ENCODE measurements at regions not wholly inside any gene's neighbourhood (a gene's known extent, or its start where the extent isn't known, plus 50 kb on each side); places are given as distances from the start of the nearest gene placed in this dataset.

DNA sequence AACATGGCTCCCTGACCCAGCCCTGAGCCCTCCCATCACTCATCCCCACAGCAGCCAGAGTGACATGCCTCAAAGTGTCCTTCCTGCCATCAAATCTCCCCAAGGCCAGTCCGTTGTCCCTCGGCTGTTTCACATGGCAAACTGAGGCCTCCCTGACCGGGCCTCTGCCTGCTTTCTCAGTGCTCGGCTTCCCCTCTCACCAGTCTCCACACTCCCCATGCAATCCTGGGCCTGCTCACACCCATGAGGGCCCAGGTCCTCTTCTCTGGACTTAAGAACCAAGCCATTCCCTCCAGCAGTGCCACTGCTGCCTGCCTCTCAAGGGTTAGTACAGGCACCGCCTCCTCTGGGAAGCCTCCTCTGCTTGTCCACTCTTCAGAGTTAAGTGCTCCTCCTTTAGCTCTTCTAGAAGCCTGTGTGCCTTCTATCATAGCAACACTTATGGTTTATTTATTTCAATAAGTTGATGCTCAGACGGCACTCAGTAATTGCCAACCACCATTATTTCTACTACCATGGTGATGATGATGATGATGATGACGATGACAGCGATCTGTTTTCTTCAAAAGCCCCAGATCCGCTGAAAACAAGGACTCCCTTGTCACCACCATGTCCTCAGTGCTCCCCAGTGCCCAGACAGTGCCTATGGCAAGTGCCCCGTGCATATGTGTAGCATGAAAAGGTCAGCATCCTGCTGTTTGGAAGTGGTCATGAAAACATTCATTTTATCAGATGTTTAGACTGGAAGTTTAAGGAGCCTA is 449.0 kb downstream of the CDH26 start:
- peaks cover 0 to 2% (median 0%) of the 10 kb centered on the region in 5 donors for H3K27me3 ChIP-seq (ENCODE audit: control insufficient read depth in 5 of 5, insufficient read depth in 4 of 5, low read length in 5 of 5)
- no peak overlapping the region for H3K27ac ChIP-seq (ENCODE audit: low read depth, low read length)
- H3K9ac ChIP-seq (ENCODE audit: low read length in 5 of 5), result no peak overlapping the region
- no peaks in the 10 kb centered on the region for H3K36me3 ChIP-seq (ENCODE audit: control insufficient read depth in 5 of 5, insufficient read depth in 5 of 5, low read length in 5 of 5)
- peaks cover 0 to 11% (median 0%) of the 10 kb centered on the region in 5 donors for H3K4me1 ChIP-seq (ENCODE audit: control insufficient read depth in 5 of 5, insufficient read depth in 5 of 5, low read length in 5 of 5)
- no peak overlapping the region for H3K4me3 ChIP-seq (ENCODE audit: low read depth in 1 of 5, low read length in 5 of 5)
- peaks cover 0 to 3% (median 0%) of the 10 kb centered on the region in 5 donors for H3K9me3 ChIP-seq (ENCODE audit: control insufficient read depth in 5 of 5, low read length in 5 of 5)

DNA sequence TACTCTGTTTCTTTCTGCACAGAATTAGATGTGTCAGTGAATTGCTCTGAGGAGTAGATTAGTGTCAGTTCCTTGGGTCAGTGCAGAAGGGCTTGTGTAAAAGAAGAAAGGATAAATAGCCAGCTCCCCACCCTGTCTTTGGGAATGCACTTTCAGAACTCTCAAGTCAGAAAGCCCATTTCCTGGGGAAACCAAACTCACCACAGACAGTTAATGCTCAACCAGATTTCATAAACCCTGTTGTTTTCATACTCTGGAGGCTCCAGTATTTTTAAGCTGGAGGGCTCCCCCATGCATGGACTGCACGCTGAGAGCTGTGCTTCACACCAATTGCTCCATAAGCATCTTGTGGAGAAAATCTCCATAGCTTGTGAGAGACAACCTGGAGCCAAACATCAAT is 449.7 kb downstream of the CDH26 start:
- H3K27ac ChIP-seq (ENCODE audit: low read depth, low read length), result no peak overlapping the region
- H3K9me3 ChIP-seq (ENCODE audit: control insufficient read depth in 5 of 5, low read length in 5 of 5), result peaks cover 0 to 3% (median 0%) of the 10 kb centered on the region in 5 donors
- no peak overlapping the region for H3K9ac ChIP-seq (ENCODE audit: low read length in 5 of 5)
- peaks cover 0 to 2% (median 0%) of the 10 kb centered on the region in 5 donors for H3K27me3 ChIP-seq (ENCODE audit: control insufficient read depth in 5 of 5, insufficient read depth in 4 of 5, low read length in 5 of 5)
- peaks cover 0 to 11% (median 0%) of the 10 kb centered on the region in 5 donors for H3K4me1 ChIP-seq (ENCODE audit: control insufficient read depth in 5 of 5, insufficient read depth in 5 of 5, low read length in 5 of 5)
- no peak overlapping the region for H3K4me3 ChIP-seq (ENCODE audit: low read depth in 1 of 5, low read length in 5 of 5)
- H3K36me3 ChIP-seq (ENCODE audit: control insufficient read depth in 5 of 5, insufficient read depth in 5 of 5, low read length in 5 of 5), result no peaks in the 10 kb centered on the region

DNA sequence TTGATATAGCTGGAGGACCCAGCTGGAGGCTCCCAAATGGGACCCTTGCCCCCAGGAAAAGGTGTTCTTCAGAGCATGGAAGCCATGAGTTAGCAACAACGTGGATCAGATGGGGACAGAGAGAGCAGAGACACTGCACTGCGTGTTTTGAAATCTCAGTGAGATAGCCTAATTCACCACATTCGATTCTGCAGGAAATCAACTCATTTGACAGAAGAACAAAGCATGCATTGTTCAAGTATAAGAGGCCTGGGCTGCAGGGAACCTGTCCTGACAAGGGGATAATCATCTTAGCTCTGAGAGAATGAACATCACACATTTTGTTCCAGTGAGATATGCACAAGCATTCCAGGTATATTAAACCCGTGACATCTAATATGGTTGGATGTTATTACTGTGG is 450.2 kb downstream of the CDH26 start:
- Histone ChIP-seq H3K4me1 (ENCODE audit: control insufficient read depth in 5 of 5, insufficient read depth in 5 of 5, low read length in 5 of 5) (peaks cover 0 to 11% (median 0%) of the 10 kb centered on the region in 5 donors), H3K9me3 (ENCODE audit: control insufficient read depth in 5 of 5, low read length in 5 of 5) (peaks cover 0 to 3% (median 0%) of the 10 kb centered on the region in 5 donors), H3K36me3 (ENCODE audit: control insufficient read depth in 5 of 5, insufficient read depth in 5 of 5, low read length in 5 of 5) (no peaks in the 10 kb centered on the region), H3K4me3 (ENCODE audit: low read depth in 1 of 5, low read length in 5 of 5) (no peak overlapping the region), H3K9ac (ENCODE audit: low read length in 5 of 5) (no peak overlapping the region), H3K27ac (ENCODE audit: low read depth, low read length) (no peak overlapping the region), H3K27me3 (ENCODE audit: control insufficient read depth in 5 of 5, insufficient read depth in 4 of 5, low read length in 5 of 5) (peaks cover 0 to 2% (median 0%) of the 10 kb centered on the region in 5 donors)

GRCh38 chr20:60410618-60411264 is 452.5 kb downstream of the CDH26 start:
- peaks cover 0 to 11% (median 0%) of the 10 kb centered on the region in 5 donors for H3K4me1 ChIP-seq (ENCODE audit: control insufficient read depth in 5 of 5, insufficient read depth in 5 of 5, low read length in 5 of 5)
- H3K9ac ChIP-seq (ENCODE audit: low read length in 5 of 5), result peak overlapping the region in 1 of 5 donors; percentile 57
- H3K27ac ChIP-seq (ENCODE audit: low read depth, low read length), result no peak overlapping the region
- no peaks in the 10 kb centered on the region for H3K27me3 ChIP-seq (ENCODE audit: control insufficient read depth in 5 of 5, insufficient read depth in 4 of 5, low read length in 5 of 5)
- H3K9me3 ChIP-seq (ENCODE audit: control insufficient read depth in 5 of 5, low read length in 5 of 5), result peaks cover 0 to 3% (median 0%) of the 10 kb centered on the region in 5 donors
- H3K4me3 ChIP-seq (ENCODE audit: low read depth in 1 of 5, low read length in 5 of 5), result no peak overlapping the region
- no peaks in the 10 kb centered on the region for H3K36me3 ChIP-seq (ENCODE audit: control insufficient read depth in 5 of 5, insufficient read depth in 5 of 5, low read length in 5 of 5)

DNA sequence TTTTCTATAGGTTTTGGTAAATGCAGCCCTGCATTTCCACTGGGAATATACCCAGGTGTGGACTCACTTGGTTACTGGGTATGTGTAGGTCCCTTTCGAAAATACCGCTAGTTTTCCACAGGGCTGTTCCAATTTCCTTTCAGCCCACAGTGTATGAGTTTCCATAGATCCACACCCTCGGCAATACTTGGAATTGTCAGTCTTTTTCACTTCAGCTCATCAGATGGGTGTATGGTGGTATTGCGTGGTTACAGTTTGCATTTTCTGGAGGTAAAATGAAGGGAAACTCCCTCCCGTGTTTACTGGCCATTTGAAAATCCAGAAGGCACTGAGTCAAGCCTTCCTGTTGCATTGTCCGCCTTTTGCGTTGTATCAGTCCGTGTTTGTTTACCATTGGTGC is 453.6 kb downstream of the CDH26 start:
- Histone ChIP-seq H3K27ac (ENCODE audit: low read depth, low read length) (no peak overlapping the region), H3K4me3 (ENCODE audit: low read depth in 1 of 5, low read length in 5 of 5) (no peak overlapping the region), H3K4me1 (ENCODE audit: control insufficient read depth in 5 of 5, insufficient read depth in 5 of 5, low read length in 5 of 5) (peaks cover 0 to 11% (median 0%) of the 10 kb centered on the region in 5 donors), H3K36me3 (ENCODE audit: control insufficient read depth in 5 of 5, insufficient read depth in 5 of 5, low read length in 5 of 5) (no peaks in the 10 kb centered on the region), H3K9me3 (ENCODE audit: control insufficient read depth in 5 of 5, low read length in 5 of 5) (peaks cover 0 to 3% (median 0%) of the 10 kb centered on the region in 5 donors), H3K27me3 (ENCODE audit: control insufficient read depth in 5 of 5, insufficient read depth in 4 of 5, low read length in 5 of 5) (no peaks in the 10 kb centered on the region), H3K9ac (ENCODE audit: low read length in 5 of 5) (no peak overlapping the region)

- H3K9me3 ChIP-seq (ENCODE audit: control insufficient read depth in 5 of 5, low read length in 5 of 5), result no peaks in the 10 kb centered on the region
- H3K4me1 ChIP-seq (ENCODE audit: control insufficient read depth in 5 of 5, insufficient read depth in 5 of 5, low read length in 5 of 5), result no peaks in the 10 kb centered on the region
- no peak overlapping the region for H3K4me3 ChIP-seq (ENCODE audit: low read depth in 1 of 5, low read length in 5 of 5)
- H3K27ac ChIP-seq (ENCODE audit: low read depth, low read length), result no peak overlapping the region
- H3K36me3 ChIP-seq (ENCODE audit: control insufficient read depth in 5 of 5, insufficient read depth in 5 of 5, low read length in 5 of 5), result no peaks in the 10 kb centered on the region
- no peak overlapping the region for H3K9ac ChIP-seq (ENCODE audit: low read length in 5 of 5)
- H3K27me3 ChIP-seq (ENCODE audit: control insufficient read depth in 5 of 5, insufficient read depth in 4 of 5, low read length in 5 of 5), result peaks cover 0 to 4% (median 0%) of the 10 kb centered on the region in 5 donors
Observed at GRCh38 chr20:60420676-60421229, 462.5 kb downstream of the CDH26 start.

GRCh38 chr20:60422848-60423247 is 464.6 kb downstream of the CDH26 start:
- peaks cover 0 to 8% (median 0%) of the 10 kb centered on the region in 5 donors for H3K27me3 ChIP-seq (ENCODE audit: control insufficient read depth in 5 of 5, insufficient read depth in 4 of 5, low read length in 5 of 5)
- no peak overlapping the region for H3K9ac ChIP-seq (ENCODE audit: low read length in 5 of 5)
- no peaks in the 10 kb centered on the region for H3K36me3 ChIP-seq (ENCODE audit: control insufficient read depth in 5 of 5, insufficient read depth in 5 of 5, low read length in 5 of 5)
- H3K9me3 ChIP-seq (ENCODE audit: control insufficient read depth in 5 of 5, low read length in 5 of 5), result no peaks in the 10 kb centered on the region
- H3K4me1 ChIP-seq (ENCODE audit: control insufficient read depth in 5 of 5, insufficient read depth in 5 of 5, low read length in 5 of 5), result no peaks in the 10 kb centered on the region
- H3K27ac ChIP-seq (ENCODE audit: low read depth, low read length), result no peak overlapping the region
- H3K4me3 ChIP-seq (ENCODE audit: low read depth in 1 of 5, low read length in 5 of 5), result no peak overlapping the region

DNA sequence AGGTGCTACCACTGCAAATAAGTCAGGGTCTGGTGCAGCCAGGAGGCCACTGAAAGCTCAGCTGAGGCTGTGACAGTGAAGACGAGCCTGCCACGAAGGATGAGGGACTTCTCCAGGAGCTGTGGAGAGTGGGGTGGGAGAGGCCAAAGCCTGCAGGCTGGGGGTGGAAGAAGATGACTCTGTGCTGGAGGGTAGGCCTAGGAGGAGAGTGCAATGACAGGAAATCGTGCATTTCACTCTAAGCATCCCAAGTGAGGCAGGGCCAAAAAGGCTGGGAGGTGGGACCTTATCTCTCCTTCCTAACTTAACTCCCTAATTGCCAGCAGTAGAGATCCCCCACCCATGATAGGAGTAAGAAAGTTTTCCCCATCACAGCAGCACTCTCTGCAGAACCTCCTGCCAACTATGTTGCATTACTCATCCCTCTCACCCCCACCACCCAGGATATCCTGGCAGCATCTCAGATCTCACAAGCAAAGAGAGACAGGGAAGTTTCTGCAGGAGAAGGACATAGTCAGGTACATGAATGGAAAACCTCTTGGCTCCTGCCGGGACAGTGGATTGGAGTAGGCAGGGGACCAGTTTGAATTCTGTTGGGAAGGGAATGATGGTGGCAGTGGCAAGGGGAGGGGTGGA is 466.2 kb downstream of the CDH26 start:
- Histone ChIP-seq H3K27ac (ENCODE audit: low read depth, low read length) (no peak overlapping the region), H3K9ac (ENCODE audit: low read length in 5 of 5) (no peak overlapping the region), H3K4me1 (ENCODE audit: control insufficient read depth in 5 of 5, insufficient read depth in 5 of 5, low read length in 5 of 5) (no peaks in the 10 kb centered on the region), H3K36me3 (ENCODE audit: control insufficient read depth in 5 of 5, insufficient read depth in 5 of 5, low read length in 5 of 5) (no peaks in the 10 kb centered on the region), H3K4me3 (ENCODE audit: low read depth in 1 of 5, low read length in 5 of 5) (no peak overlapping the region), H3K27me3 (ENCODE audit: control insufficient read depth in 5 of 5, insufficient read depth in 4 of 5, low read length in 5 of 5) (peaks cover 0 to 8% (median 0%) of the 10 kb centered on the region in 5 donors), H3K9me3 (ENCODE audit: control insufficient read depth in 5 of 5, low read length in 5 of 5) (no peaks in the 10 kb centered on the region)

DNA sequence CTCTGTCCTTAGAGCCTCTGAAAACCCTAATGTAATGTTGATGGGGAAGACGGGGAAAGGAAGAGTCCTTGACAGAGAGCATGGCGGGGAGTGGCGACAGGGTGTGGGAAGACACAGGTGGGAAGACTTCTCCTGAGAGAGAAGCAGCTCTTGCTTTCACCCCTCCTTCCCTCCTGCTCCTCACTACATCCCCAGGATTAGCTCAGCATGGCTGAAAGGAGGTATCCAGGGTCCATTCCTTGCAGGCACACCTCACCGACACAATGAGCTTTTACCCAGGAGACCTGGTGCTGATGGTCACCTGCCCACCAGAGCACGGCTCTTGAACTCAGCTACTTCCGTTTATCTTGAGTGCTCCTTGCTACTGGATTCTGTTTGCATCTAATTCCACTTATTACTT is 469.3 kb downstream of the CDH26 start:
- H3K4me3 ChIP-seq (ENCODE audit: low read depth in 1 of 5, low read length in 5 of 5), result no peak overlapping the region
- no peak overlapping the region for H3K9ac ChIP-seq (ENCODE audit: low read length in 5 of 5)
- no peaks in the 10 kb centered on the region for H3K4me1 ChIP-seq (ENCODE audit: control insufficient read depth in 5 of 5, insufficient read depth in 5 of 5, low read length in 5 of 5)
- peaks cover 0 to 12% (median 0%) of the 10 kb centered on the region in 5 donors for H3K27me3 ChIP-seq (ENCODE audit: control insufficient read depth in 5 of 5, insufficient read depth in 4 of 5, low read length in 5 of 5)
- H3K27ac ChIP-seq (ENCODE audit: low read depth, low read length), result no peak overlapping the region
- H3K9me3 ChIP-seq (ENCODE audit: control insufficient read depth in 5 of 5, low read length in 5 of 5), result no peaks in the 10 kb centered on the region
- H3K36me3 ChIP-seq (ENCODE audit: control insufficient read depth in 5 of 5, insufficient read depth in 5 of 5, low read length in 5 of 5), result no peaks in the 10 kb centered on the region
